ENCODE measurements at regions not wholly inside any gene's neighbourhood (a gene's known extent, or its start where the extent isn't known, plus 50 kb on each side); places are given as distances from the start of the nearest gene placed in this dataset.
"Not testable (repeated sequence)": the region's sequence is repeated elsewhere in the genome, so short reads cannot be mapped to it uniquely, and the experiment has no call there.

DNA sequence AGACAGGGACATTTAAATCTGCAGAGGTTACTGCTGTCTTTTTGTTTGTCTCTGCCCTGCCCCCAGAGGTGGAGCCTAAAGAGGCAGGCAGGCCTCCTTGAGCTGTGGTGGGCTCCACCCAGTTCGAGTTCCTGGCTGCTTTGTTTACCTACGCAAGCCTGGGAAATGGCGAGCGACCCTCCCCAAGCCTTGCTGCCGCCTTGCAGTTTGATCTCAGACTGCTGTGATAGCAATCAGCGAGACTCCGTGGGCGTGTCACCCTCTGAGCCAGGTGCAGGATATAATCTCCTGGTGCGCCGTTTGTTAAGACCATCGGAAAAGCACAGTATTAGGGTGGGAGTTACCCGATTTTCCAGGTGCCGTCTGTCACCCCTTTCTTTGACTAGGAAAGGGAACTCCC is 93.3 kb downstream of the ANKRD30BL start:
- not testable (repeated sequence) for DNase-seq

DNA sequence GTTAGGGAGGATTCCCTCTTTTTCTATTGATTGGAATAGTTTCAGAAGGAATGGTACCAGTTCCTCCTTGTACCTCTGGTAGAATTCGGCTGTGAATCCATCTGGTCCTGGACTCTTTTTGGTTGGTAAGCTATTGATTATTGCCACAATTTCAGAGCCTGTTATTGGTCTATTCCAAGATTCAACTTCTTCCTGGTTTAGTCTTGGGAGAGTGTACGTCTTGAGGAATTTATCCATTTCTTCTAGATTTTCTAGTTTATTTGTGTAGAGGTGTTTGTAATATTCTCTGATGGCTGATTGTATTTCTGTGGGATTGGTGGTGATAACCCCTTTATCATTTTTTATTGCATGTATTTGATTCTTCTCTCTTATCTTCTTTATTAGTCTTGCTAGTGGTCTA is 96.4 kb downstream of the ANKRD30BL start:
- DNase-seq = not testable (repeated sequence)

DNA sequence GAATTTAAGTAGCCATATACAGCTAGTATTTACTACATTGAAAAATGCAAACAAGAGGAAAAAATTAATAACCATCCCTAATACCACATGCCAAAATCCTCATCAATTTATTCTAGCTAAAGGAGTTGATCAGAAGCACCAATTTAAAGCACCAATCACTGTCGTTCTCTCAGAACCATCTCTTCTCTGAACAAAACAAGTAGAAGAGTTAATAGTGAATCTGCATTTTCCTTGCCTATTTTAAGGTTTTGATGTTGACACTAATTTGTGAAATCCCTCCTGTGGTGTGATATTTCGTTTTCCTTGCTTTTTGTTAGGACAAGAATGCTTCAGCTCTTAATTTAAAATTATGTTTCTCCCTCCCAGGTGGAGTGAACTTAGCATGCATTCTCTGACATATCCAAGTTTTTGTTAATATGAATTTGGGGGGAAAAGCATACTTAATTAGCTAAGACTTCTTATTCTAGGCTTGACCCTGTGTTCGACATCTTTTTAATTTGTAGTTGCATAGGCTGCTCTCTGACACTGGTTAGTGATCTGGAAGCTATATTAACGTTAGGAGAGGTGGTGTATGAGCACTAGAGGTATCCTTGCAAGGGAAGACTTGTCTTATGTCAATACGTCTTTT is 122.0 kb downstream of the ANKRD30BL start:
- DNase-seq = not testable (repeated sequence)

DNA sequence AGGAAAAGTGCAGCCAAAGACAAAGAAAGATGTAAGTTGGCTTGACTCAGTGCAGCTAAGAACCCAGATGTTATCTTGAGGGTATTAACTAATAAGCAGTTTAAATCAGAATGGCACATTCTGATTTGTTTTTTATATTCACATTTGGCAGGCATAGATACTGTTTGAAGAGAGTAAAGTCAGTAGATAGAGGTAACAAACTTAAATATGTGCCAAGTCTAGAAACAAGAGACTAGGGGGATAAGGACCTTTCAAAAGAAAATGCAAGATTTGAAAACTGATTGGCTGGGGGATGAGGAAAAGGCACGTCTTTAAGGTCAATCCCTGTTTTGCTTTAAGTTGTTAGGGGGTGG is 122.9 kb downstream of the ANKRD30BL start:
- not testable (repeated sequence) for DNase-seq

DNA sequence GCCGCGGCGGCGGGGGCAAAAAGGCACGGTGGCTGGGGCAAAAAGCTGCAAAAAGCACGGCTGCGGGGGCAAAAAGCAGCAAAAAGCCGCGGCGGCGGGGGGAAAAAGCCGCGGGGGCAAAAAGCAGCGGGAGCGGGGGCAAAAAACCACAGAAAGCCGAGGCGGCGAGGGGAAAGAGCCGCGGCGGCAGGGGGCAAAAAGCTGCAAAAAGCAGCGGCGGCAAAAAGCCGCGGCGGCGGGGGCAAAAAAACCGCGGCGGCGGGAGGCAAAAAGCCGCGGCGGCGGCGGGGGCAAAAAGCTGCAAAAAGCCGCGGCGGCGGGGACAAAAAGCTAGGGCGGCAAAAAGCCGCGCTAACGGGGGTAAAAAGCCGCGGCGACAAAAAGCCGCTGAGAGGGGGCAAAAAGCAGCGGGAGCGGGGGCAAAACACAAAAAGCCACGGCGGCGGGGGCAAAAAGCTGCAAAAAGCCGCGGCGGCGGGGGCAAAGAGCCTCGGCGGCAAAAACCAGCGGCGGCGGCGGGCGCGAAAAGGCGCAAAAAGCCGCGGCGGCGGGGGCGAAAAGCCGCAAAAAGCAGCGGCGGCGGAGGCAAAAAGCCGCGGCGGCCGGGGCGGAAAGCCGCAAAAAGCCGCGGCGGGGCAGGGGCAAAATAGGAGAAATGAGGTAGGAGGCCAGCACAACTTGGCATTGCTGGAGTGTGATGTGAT is 123.4 kb downstream of the ANKRD30BL start:
- no peak for DNase-seq

DNA sequence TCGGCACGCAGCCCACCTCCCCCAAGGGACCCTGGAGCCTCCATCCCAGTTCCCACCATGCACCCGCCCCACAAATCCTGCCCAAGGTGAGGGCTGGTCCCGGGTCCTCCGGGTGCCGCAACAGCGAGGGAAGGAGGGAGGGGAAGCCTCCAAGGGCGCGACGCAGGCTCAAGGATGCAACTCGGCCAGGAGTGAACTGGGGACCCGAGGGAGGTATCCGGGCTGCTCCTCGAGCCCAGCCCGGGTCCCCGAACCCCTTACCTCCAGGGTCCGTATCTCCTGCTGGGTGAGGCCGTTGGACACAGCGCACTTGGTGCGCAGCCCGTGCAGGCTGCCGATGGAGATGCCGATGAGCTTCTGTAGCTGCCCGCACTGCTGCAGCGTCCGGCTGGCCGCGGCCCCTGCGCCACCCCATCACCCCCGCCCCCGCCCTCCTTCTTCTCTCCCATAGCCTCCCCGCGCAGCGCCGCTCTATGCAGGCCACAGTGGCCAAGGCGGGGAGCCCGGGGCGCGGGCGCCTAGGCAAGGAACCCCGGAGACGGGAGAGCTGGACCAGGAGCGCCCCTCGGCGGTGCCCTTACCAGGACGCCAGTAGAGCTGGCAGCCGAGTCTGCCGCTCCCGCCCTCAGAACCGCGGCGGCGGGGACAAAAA is 124.1 kb downstream of the ANKRD30BL start:
- DNase-seq = no peak

DNA sequence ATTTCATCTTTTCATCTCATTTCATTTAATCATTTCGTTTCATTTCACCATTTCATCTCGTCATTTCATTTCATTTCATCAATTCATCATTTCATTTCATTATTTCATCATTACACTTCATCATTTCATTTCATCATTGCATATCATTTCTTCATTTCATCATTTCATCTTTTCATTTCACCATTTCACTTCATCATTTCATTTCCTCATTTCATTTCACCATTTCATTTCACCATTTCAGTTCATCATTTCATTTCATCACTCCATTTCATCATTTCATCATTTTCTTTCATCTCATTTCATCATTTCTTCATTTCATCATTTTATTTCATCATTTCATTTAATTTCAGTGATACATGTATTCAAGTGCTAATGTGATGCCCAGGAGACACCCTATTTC is 127.1 kb downstream of the ANKRD30BL start:
- no peak for DNase-seq

DNA sequence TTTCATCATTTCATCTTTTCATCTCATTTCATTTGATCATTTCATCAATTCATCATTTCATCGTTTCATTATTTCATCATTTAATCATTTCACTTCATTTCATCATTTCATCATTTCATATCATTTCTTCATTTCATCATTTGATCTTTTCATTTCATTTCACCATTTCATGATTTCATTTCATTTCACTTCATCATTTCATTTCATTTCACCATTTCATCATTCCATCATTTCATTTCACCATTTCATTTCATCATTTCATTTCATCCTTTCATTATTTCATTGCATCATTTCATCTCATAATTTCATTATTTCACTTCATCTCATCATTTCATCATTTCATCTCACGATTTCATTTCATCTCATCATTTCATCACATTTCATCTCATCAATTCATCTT is 127.8 kb downstream of the ANKRD30BL start:
- DNase-seq = no peak

DNA sequence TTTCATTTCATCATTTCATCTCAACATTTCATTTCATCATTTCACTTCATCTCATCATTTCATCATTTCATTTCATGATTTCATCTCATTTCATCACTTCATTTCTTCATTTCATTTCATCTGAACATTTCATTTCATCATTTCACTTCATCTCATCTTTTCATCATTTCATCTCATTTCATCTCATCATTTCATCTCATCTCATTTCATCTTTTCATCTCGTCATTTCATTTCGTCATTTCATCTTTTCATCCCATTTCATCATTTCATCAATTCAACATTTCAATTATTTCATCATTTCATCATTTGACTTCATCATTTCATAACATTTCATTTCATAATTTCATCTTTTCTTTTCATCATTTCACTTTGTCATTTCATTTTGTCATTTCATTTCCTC is 128.4 kb downstream of the ANKRD30BL start:
- DNase-seq = no peak

DNA sequence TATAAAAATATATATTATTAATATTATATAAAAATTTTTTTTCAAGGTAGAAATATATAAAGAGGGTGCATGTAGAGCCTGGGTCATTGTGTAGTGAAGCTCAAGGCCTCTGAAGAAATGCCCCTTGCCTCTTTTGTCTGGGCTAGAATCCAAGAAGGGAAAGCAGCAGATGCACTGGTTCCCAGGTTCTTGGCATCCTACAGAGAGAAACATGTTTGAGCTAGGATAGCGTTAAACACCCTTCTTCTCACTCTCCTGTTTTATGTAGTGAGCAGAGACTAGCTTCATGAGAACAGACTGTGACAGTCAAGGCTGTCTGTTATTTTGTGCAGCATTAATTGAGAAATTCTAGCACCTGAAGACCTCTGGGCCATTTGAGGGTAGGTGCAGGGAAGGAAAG is 149.7 kb downstream of the ANKRD30BL start:
- not testable (repeated sequence) for DNase-seq

DNA sequence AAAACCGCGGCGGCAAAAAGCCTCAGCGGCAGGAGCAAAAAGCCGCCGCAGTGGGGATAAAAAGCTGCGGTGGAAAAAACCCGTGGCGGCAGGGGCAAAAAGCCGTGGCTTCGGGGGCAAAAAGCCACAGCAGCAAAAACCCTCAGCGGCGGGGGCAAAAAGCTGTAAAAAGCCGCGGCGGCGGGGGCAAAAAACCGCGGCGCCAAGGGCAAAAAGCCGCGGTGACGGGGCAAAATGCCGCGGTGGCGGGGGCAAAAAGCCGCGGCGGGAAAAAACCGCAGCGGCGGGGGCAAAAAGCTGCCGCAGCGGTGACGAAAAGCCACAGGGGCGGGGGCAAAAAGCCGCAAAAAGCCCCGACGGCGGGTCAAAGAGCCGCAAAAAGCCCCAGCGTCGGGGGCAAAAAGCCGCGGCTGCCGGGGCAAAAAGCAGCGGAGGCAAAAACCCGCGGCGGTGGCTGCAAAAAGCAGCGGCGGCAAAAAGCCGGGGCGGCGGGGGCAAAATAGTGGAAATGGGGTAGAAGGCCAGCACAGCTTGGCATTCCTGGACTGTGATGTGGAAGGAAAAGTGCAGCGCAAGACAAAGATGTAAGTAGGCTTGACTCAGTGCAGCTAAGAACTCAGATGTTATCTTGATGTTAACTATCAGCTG is 151.8 kb downstream of the ANKRD30BL start:
- DNase-seq = no peak

DNA sequence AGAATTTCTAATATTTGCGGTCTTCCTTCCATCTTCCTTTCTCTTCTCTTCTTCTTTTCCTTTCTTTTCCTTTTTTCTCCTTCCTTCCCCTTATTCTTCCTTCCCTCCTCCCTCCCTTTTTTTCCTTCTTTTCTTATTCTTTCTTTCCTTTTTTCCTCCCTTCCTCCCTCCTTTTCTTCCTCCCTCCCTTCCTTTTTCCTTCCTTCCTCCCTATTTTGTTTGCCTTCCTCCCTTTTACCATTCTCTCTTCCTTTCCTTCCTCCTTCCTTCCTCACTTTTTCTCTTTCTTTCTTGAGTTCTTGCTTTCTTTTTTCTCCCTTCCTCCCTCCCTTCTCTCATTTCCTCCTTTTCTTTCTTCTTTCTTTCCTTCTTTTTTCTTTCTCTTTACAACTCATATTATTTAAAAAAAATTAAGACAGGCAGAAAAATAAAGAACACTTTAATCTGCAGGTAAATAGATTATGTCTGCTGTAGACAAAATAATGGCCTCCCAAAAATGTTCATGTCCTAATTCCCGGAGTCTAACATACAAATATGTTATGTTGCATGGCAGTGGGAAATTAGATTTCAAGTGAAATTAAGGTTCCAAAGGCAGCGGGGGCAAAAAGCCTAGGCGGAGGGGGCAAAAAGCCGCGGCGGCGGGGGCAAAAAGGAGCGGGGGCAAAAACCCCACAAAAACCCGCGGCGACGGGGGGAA is 152.4 kb downstream of the ANKRD30BL start:
- DNase-seq = no peak

DNA sequence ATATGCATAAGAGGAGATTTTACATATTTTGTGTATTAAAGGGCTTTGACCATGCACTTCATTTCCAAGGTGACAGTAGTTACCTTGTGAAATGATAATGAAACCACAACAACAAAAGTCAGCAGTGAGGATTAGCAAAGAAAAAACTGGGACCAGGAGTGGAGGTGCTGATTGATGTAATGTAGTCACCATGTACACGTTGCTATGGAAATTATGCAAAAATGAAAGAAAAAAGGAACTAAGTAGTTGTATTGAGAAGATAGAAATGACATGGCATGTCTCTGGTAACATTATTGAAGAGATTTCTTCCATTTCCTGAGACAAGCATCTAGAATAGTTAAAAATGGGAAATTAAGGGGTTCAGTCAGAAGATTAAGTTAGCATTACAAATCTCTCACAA is 171.0 kb downstream of the ANKRD30BL start:
- DNase-seq = not testable (repeated sequence)

DNA sequence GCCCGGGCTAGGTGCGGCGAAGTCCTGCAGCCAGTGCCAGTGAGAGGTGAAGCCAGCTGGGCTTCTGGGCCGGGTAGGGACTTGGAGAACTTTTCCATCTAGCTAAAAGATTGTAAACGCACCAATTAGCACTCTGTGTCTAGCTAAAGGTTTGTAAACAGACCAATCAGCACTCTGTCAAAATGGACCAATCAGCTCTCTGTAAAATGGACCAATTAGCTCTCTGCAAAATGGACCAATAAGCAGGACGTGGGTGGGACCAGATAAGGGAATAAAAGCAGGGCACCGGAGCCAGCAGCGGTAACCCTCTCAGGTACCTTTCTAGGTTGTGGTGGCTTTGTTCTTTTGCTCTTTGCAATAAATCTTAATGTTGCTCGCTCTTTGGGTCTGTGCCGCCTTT is 195.1 kb downstream of the ANKRD30BL start:
- not testable (repeated sequence) for DNase-seq

DNA sequence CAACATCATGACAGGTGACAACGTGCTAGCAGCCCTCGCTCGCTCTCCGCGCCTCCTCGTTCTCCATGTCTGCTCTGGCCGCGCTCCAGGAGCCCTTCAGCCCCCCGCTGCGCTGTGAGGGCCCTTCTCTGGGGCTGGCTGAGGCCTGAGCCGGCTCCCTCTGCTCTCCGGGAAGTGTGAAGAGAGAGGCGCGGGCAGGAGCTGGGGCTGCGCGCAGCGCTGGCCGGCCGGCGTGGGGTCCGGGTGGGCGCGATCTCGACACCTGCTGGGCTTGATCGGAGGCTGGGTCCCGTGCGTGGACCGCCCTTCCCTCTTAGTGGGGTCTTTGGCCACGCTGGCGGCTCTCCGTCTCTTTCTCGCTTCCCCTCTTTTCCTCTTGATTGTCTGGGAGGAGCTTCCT is 195.5 kb downstream of the ANKRD30BL start:
- DNase-seq = no peak

DNA sequence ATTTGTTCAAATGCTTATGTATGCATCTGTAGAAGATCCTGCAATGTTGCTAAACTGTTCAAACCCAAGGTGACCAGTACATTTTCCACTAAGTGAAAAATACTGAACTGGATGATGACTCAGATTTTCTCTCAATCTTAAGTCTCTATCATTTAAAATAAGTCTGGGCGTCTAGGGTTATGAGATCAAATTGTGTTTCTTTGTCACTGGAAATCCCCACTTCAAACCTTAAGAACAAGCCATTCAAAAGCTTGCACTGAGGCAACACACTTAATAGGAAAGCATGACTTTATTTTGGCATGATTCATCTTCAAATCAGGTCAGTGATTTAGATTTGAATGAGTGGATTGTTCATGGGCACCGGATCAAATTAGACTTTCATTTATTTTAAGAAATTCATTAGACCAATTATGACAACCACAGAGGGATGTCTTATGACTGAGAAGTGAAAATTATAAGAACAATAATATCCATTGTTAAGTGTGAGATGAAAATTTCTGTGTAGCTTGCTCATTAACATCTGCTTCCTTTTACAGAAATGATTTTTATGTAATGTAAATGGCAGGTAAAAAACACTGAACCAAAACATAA is 203.6 kb downstream of the ANKRD30BL start:
- not testable (repeated sequence) for DNase-seq

DNA sequence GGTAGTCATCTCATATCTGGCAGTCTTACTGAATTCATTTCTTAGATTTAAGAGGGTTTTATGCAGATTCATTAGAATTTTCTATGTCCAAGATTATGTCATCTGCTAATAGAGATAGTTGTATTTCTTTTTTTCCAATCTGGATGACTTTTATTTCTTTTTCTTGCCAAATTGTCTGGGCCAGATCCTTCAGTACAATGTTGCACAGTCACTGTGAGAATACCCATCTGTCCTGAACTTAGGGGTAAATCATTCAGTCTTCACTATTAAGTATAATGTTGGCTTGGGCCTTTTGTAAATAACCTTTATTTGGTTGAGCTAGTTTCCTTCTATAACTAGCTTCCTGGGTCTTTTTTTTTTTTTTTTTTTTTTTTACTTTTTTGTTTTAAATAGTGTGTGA is 213.1 kb downstream of the ANKRD30BL start:
- peak; percentile 3 to 11 for DNase-seq

DNA sequence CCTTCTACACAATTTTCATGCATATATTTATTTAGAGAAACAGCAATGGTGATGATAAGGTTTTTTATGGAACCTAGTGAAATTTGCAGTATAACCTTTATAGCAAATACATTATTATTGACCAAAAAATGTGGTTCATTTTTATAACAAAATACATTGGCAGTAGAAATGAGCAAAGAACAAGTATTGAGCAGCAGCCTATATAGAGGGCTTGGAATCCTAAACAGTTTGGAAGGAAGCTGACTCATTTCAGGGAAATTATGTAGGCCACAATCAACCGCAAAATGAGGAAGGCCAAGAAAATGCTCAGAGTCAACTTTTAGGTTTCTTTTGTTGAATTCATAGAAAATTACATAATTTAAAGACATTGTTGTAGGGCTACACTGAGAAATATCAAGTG is 238.5 kb downstream of the ANKRD30BL start:
- DNase-seq = not testable (repeated sequence)

DNA sequence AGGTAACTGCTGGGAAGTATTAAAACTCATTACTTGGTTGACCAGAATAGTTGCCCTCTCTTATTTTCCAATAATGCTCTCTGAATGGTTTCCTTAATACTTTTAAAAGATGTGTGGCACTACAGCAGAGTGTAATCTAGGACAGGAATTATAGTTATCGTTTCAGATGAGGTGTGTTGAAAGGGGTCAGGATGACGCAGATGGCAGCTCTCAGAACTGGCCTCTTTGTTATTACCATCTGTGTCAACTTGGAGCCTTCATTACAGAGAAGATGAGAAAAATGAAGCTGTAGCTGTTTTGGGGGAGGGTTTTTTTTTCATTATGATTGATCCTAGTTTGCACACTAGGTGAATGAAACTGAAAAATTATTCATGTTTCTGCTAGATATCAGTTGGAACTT is 238.9 kb downstream of the ANKRD30BL start:
- DNase-seq = not testable (repeated sequence)

Measured in right lung (tissue), 2 donors.